ENCODE measurements at regions not wholly inside any gene's neighbourhood (a gene's known extent, or its start where the extent isn't known, plus 50 kb on each side); places are given as distances from the start of the nearest gene placed in this dataset.
"Not testable (repeated sequence)": the region's sequence is repeated elsewhere in the genome, so short reads cannot be mapped to it uniquely, and the experiment has no call there.

DNA sequence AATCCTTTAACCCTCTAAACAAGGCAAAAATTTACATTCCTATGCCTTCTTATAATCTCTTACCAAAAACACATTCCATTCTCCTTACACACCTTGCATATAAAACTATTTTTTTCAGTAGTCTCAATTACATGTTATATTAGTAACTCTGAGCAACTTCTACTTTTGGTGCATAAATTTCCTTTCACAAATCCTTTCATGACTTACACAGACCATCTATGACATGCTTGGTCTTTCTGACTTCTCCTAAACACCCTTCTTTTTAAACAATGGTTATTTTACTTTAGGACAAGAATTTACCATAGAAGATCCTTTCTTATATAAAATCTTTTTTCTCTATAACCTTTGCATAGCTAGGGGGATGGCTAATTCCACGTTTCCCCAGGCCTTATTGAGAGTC lies 208.0 kb upstream of the ARRDC3 start:
- no peak overlapping the region for H3K27ac ChIP-seq (ENCODE audit: low read depth, low read length, poor library complexity, severe bottlenecking)
- peaks cover 8% of the 10 kb centered on the region; the same call in 1 of the 2 replicates for H3K9me3 ChIP-seq (ENCODE audit: low read length)
- H3K9me2 ChIP-seq (ENCODE audit: low read depth, low read length) = no peaks in the 10 kb centered on the region
- no peaks in the 10 kb centered on the region for H4K20me1 ChIP-seq (ENCODE audit: insufficient read depth, low read length)
- TF ChIP-seq EZH2 (IDR thresholded peaks at IDR 0.05; ENCODE audit: borderline replicate concordance, low read length) = no peak
- TF ChIP-seq, protein P1, sequence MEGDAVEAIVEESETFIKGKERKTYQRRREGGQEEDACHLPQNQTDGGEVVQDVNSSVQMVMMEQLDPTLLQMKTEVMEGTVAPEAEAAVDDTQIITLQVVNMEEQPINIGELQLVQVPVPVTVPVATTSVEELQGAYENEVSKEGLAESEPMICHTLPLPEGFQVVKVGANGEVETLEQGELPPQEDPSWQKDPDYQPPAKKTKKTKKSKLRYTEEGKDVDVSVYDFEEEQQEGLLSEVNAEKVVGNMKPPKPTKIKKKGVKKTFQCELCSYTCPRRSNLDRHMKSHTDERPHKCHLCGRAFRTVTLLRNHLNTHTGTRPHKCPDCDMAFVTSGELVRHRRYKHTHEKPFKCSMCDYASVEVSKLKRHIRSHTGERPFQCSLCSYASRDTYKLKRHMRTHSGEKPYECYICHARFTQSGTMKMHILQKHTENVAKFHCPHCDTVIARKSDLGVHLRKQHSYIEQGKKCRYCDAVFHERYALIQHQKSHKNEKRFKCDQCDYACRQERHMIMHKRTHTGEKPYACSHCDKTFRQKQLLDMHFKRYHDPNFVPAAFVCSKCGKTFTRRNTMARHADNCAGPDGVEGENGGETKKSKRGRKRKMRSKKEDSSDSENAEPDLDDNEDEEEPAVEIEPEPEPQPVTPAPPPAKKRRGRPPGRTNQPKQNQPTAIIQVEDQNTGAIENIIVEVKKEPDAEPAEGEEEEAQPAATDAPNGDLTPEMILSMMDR (IDR thresholded peaks at IDR 0.05; ENCODE audit: low read length) = no peak
- H2AFZ ChIP-seq (ENCODE audit: low read length) = no peak overlapping the region
- H3K36me3 ChIP-seq (ENCODE audit: insufficient read depth, low read length) = no peaks in the 10 kb centered on the region
- no peaks in the 10 kb centered on the region for H3K79me2 ChIP-seq (ENCODE audit: insufficient read depth, low read length)
- no peaks in the 10 kb centered on the region for H3K4me1 ChIP-seq (ENCODE audit: insufficient read depth, low read length, severe bottlenecking)
- no peak overlapping the region for H3K9ac ChIP-seq (ENCODE audit: low read length)
- H3K4me2 ChIP-seq (ENCODE audit: low read length) = no peak overlapping the region
- no peaks in the 10 kb centered on the region for H3F3A ChIP-seq (ENCODE audit: insufficient read depth, low read length)
- no peaks in the 10 kb centered on the region for H3K27me3 ChIP-seq (ENCODE audit: insufficient read depth, low read length)
- no peak overlapping the region for H3K4me3 ChIP-seq (ENCODE audit: low read depth, low read length, poor library complexity, severe bottlenecking)

DNA sequence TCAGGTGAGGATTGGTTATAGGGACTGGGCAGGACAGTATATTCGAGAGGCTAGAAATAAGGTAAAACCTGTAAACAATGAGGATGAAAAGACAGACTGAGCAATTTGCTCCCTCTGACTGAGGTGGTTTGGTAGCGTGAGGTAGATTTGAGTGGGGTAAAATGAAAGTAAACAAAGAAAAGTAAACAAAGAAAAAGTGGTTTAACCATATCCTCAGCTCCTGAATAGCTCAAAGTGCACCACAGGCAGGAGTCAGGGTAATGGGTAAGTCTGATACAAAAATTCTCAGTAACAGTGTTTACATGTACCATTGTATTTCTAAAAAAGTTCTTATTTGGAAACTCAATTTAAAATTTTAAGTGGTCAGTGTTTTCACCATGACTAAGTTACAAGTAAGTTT lies 203.1 kb upstream of the ARRDC3 start:
- no peaks in the 10 kb centered on the region for H3K9me2 ChIP-seq (ENCODE audit: low read depth, low read length)
- H3K4me1 ChIP-seq (ENCODE audit: insufficient read depth, low read length, severe bottlenecking) = no peaks in the 10 kb centered on the region
- no peak overlapping the region for H3K27ac ChIP-seq (ENCODE audit: low read depth, low read length, poor library complexity, severe bottlenecking)
- H3K9ac ChIP-seq (ENCODE audit: low read length) = no peak overlapping the region
- peaks cover 5% of the 10 kb centered on the region; the same call in 1 of the 2 replicates for H3K9me3 ChIP-seq (ENCODE audit: low read length)
- no peaks in the 10 kb centered on the region for H3K79me2 ChIP-seq (ENCODE audit: insufficient read depth, low read length)
- no peak overlapping the region for H3K4me3 ChIP-seq (ENCODE audit: low read depth, low read length, poor library complexity, severe bottlenecking)
- H3F3A ChIP-seq (ENCODE audit: insufficient read depth, low read length) = no peaks in the 10 kb centered on the region
- H2AFZ ChIP-seq (ENCODE audit: low read length) = no peak overlapping the region
- H4K20me1 ChIP-seq (ENCODE audit: insufficient read depth, low read length) = no peaks in the 10 kb centered on the region
- no peaks in the 10 kb centered on the region for H3K36me3 ChIP-seq (ENCODE audit: insufficient read depth, low read length)
- no peak for TF ChIP-seq EZH2 (IDR thresholded peaks at IDR 0.05; ENCODE audit: borderline replicate concordance, low read length)
- TF ChIP-seq, protein P1 (IDR thresholded peaks at IDR 0.05; ENCODE audit: low read length) = no peak
- H3K4me2 ChIP-seq (ENCODE audit: low read length) = no peak overlapping the region
- no peaks in the 10 kb centered on the region for H3K27me3 ChIP-seq (ENCODE audit: insufficient read depth, low read length)

DNA sequence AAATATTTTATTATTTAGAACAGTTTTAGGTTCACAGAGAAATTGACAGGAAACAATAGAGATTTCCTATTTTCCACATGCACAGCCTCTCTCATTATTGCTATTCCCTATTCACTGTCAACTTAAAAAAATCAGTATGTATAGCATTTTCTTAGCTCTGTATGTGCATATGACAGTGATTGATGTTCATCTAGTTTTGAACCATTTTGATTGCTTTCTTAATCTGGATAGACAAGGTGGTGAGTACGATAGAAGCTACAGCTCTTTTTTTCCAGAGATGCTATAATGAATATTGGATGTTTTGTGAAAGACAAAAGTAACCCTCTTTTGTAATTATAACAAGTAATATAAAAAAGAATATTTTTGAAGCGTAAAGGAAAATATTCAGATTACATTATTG lies 201.2 kb upstream of the ARRDC3 start:
- Histone ChIP-seq H3K9ac (ENCODE audit: low read length) (no peak overlapping the region), H3K4me1 (ENCODE audit: insufficient read depth, low read length, severe bottlenecking) (no peaks in the 10 kb centered on the region), H3K27ac (ENCODE audit: low read depth, low read length, poor library complexity, severe bottlenecking) (no peak overlapping the region), H3K9me3 (ENCODE audit: low read length) (no peaks in the 10 kb centered on the region), H3K79me2 (ENCODE audit: insufficient read depth, low read length) (no peaks in the 10 kb centered on the region), H3F3A (ENCODE audit: insufficient read depth, low read length) (no peaks in the 10 kb centered on the region), H3K4me2 (ENCODE audit: low read length) (no peak overlapping the region), H3K9me2 (ENCODE audit: low read depth, low read length) (no peaks in the 10 kb centered on the region), H3K36me3 (ENCODE audit: insufficient read depth, low read length) (no peaks in the 10 kb centered on the region), H2AFZ (ENCODE audit: low read length) (no peak overlapping the region), H3K27me3 (ENCODE audit: insufficient read depth, low read length) (no peaks in the 10 kb centered on the region), H3K4me3 (ENCODE audit: low read depth, low read length, poor library complexity, severe bottlenecking) (no peak overlapping the region), H4K20me1 (ENCODE audit: insufficient read depth, low read length) (no peaks in the 10 kb centered on the region)
- TF ChIP-seq, protein P1 (IDR thresholded peaks at IDR 0.05; ENCODE audit: low read length) = no peak
- no peak for TF ChIP-seq EZH2 (IDR thresholded peaks at IDR 0.05; ENCODE audit: borderline replicate concordance, low read length)

DNA sequence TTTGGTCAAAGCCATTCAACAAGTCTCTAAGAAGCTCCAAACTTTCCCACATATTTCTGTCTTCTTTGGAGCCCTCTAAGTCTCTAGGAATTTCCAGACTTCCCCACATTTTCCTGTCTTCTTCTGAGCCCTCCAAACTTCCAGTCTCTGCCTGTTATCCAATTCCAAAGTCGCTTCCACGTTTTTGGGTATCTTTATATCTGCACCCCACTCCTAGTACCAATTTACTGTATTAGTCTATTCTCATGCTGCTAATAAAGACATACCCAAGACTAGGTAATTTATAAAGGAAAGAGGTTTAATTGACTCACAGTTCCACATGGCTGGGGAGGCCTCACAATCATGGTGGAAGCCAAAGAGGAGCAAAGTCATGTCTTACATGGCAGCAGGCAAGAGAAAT lies 182.9 kb upstream of the ARRDC3 start:
- H4K20me1 ChIP-seq (ENCODE audit: insufficient read depth, low read length); H3K9me3 ChIP-seq (ENCODE audit: low read length); H3K27me3 ChIP-seq (ENCODE audit: insufficient read depth, low read length); H3K4me1 ChIP-seq (ENCODE audit: insufficient read depth, low read length, severe bottlenecking); H3K79me2 ChIP-seq (ENCODE audit: insufficient read depth, low read length); H3K4me3 ChIP-seq (ENCODE audit: low read depth, low read length, poor library complexity, severe bottlenecking); H3K27ac ChIP-seq (ENCODE audit: low read depth, low read length, poor library complexity, severe bottlenecking); H3K9me2 ChIP-seq (ENCODE audit: low read depth, low read length); H3K36me3 ChIP-seq (ENCODE audit: insufficient read depth, low read length); H3K4me2 ChIP-seq (ENCODE audit: low read length); H2AFZ ChIP-seq (ENCODE audit: low read length); H3K9ac ChIP-seq (ENCODE audit: low read length); H3F3A ChIP-seq (ENCODE audit: insufficient read depth, low read length): not testable (repeated sequence)

Data from OCI-LY1 (cell line).